GM21381 (cell line): ENCODE measurements at regions not wholly inside any gene's neighbourhood (a gene's known extent, or its start where the extent isn't known, plus 50 kb on each side); places are given as distances from the start of the nearest gene placed in this dataset.
"Not testable (repeated sequence)": the region's sequence is repeated elsewhere in the genome, so short reads cannot be mapped to it uniquely, and the experiment has no call there.

ENCODE experiments used
- ATAC-seq: cut with Tn5 transposase; IDR thresholded peaks from one replicate; pipeline ENCODE4 v1.9.1; 2021; ENCODE audit warnings: mild to moderate bottlenecking, moderate library complexity; ENCODE audit not compliant: unreplicated experiment

DNA sequence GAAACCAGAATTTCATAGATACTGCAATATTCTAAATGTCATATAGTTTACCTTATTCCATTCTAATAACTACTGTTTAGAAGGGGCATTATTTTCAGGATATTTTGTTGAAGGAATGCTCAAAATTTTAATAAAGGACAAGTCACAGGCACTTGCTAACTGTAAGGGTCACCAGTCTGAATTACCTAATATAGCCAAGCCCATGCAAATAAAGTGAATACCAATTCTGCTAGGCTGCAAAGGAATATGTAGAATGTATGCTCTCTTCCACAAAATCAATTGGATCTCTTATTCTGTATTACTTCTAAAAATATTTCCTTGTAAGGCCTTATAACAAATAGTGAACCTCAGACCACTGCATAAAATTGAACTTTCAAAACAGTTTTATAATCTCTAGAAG, 52.3 kb upstream of the FAT4 start:
- no peak for ATAC-seq

- no peak for ATAC-seq
These were observed 52.7 kb upstream of the FAT4 start for GRCh38 chr4:125262079-125262478.

DNA sequence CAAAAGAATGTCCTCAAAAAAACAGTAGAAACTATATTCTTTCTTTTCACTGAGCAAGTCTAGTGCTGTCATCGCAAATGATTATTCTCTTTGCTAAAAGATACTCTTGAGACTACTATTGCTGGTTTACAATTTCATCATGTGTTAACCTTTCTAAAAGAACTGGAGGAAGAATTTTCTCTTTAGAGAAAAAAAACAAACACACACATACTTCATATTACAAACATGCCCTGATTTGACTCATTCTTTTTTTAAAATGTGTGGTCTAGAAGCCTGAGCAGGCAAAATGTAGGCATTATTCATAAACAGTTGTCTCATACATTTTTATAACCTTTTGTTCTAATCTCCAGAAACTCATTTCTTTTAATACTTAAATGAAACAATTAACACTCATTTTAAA, 60.6 kb upstream of the FAT4 start:
- no peak for ATAC-seq

DNA sequence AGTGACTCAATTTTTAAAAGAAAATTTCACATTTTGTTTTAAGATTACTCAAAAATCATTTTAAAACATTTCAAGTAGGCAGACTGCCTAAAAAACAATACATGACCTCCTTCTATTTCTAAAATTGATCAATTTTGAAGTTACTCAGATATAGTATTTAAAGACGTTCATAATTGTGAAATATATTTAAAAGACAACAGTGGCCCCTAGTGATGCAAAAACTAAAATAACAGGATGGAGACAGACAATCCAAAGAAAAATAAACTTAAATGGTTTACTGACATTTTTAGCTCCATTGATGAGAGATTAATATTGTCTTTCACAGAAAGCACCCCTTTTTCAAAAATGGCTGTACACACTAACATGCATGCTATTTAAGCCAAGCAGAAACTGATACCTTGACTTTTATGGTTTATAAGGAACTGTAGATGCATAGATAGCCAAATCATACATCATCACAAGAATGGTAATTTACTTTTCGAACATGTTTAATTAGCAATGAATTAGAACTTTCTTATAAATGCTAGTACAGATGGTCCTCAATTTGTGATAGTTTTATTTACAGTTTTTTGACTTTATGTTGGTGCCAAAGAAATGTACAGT, 69.8 kb upstream of the FAT4 start:
- ATAC-seq: no peak

DNA sequence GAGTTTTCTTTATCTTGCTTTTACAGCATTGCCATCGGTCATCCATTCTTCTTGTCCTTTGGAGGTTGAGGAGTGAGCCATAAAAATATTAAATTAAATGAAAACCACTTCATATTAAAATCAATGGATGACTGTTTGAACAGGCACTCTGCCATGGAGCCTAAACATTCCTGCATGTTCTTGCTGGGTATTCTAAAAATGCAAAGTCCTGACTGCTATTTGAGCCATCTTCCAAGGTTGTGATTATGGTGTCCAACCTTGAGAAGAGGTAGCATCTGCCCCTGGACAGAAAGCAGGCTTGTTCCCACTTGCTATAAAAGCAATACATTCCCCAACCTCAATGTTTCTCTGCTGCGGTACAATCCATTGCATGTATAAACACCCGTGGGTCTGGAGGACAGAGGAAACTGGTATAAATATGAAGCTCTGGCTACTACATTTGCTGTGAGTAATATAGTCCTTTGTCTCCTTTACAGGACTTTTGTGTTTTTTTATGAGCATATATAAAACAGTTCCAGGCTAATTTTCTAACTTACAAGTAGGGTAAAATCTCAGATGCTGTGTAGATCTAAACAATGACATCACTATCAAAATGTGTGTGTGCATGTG, 70.9 kb upstream of the FAT4 start:
- no peak for ATAC-seq

DNA sequence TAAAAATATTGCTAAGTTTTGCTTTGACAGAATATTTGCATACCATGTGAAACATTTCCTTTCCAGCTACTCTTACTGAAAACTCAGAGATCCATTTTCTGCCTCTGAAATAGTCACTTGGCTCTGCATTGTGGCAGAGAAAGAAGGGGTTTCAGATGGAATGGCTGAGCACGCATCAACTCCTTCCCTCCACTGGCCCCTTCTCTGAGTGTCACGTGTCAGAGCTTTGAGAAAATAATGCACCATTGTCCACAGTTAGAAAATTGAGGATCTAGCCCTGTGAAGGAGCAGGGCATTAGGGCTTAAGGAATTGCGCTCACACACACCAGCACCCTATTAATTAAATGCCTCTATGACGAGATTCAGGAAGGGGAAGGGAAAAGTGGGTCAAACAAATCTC, 78.8 kb upstream of the FAT4 start:
- no peak for ATAC-seq

GRCh38 chr4:125231661-125232060, 83.1 kb upstream of the FAT4 start:
- ATAC-seq: no peak

- no peak for ATAC-seq
These were observed 85.1 kb upstream of the FAT4 start for GRCh38 chr4:125229596-125230058.

DNA sequence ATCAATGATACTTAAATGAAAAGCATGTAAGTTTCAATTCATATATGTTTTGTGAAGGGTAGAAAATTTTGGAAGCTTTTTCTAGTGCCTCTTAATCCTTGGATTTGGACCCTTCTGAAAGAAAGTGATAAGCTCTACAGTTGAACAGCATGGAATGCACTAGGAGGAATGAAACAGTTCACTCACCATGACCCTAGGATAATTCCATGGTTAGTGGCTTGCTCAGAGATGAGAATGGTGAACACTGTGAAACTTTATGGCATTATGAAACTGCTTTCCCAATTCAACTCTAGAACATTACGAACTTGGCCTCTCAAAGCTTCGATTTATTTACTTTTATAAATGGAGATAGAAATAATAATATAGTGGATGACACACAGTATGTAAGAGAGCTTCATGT, 88.9 kb upstream of the FAT4 start:
- no peak for ATAC-seq

- ATAC-seq: no peak
These were observed 114.2 kb upstream of the FAT4 start for GRCh38 chr4:125200556-125200955.

GRCh38 chr4:125198916-125199315, 115.8 kb upstream of the FAT4 start:
- no peak for ATAC-seq

GRCh38 chr4:125191874-125192459, 122.8 kb upstream of the FAT4 start:
- not testable (repeated sequence) for ATAC-seq

DNA sequence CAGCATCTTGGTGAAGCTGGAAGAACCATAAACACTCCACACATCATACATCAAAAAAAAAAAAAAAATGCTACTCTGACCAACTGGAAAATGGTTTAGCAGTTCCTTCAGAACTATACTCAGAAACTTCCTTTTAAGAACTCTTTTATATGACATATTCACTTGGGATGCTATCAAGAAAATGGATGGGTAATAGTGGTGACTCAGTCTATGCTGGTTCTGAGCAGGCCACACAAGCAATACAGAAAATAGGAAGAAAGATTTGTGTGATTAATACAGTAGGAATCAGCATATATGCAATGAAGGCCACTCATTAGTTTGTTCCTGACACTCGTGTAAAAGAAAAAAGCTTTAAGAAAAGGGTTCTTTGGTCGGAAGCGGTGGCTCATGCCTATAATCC, 123.5 kb upstream of the FAT4 start:
- no peak for ATAC-seq

GRCh38 chr4:125187226-125188176, 127.3 kb upstream of the FAT4 start:
- no peak for ATAC-seq

DNA sequence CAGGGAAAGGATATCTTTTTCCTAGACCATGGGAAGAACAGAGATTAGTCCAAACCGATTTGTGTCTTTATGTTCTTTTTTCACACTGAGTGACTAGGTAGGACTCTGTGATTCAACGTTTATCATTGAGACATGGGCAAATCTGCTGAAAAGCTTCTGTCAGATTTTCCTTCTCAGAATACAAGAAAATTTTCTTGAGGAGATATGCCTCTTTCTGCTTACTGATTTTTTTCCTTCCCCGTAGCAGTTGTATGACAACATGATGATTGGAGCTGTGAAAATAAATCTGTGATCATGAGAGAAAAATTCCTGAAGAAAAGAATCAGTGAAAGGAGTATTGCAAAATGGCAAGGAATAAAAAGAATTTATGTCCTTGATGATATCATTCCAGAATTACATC, 130.6 kb upstream of the FAT4 start:
- no peak for ATAC-seq

GRCh38 chr4:125181804-125182203, 133.0 kb upstream of the FAT4 start:
- no peak for ATAC-seq

DNA sequence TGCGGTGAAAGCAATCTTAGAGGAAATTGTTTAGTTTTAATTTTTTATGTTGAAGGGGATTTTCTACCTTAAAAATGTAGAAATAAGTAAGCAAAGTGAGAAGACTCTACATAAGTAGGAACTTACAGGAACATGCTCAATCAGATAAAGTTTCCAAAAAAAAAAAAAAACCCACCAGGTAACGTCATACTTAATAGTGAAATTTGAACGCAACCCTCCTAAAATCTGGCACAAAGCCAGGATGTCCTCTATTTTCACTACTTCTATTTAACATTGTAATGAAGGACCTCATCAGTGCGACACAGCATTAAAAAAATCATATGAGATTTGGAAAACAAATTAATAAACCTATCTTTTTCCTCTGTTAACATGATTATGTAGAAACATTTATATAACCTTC, 135.0 kb upstream of the FAT4 start:
- ATAC-seq: no peak

- no peak for ATAC-seq
These were observed 145.6 kb upstream of the FAT4 start for GRCh38 chr4:125169192-125169591.

GRCh38 chr4:125168531-125168930, 146.2 kb upstream of the FAT4 start:
- no peak for ATAC-seq

GRCh38 chr4:125166012-125166411, 148.7 kb upstream of the FAT4 start:
- not testable (repeated sequence) for ATAC-seq

- no peak for ATAC-seq
These were observed 155.8 kb upstream of the FAT4 start for GRCh38 chr4:125159001-125159400.
